Gastrocnemius medialis (tissue), 4 donors: ENCODE measurements at regions not wholly inside any gene's neighbourhood (a gene's known extent, or its start where the extent isn't known, plus 50 kb on each side); places are given as distances from the start of the nearest gene placed in this dataset.
"Not testable (repeated sequence)": the region's sequence is repeated elsewhere in the genome, so short reads cannot be mapped to it uniquely, and the experiment has no call there.

ENCODE experiments used
- ATAC-seq, 2 donors: fragments of 150-250 bp; one replicate each; pipeline ENCODE4 v1.9.1; 2016
- DNase-seq, 2 donors: peaks; one replicate each; pipeline ENCODE4 v3.0.0-alpha.2; 2019
- H3K27ac ChIP-seq, 4 donors: fragments of 200-600 bp; sonication (generic); 1 replicate in 1 of 4; 2 replicates in 3 of 4; pipeline ENCODE4 v1.5.1; 2016 to 2018; ENCODE audit warnings: mild to moderate bottlenecking in 2 of 4, moderate library complexity in 1 of 4
- H3K27me3 ChIP-seq, 3 donors: fragments of 200-600 bp; sonication (generic) in 2 of 3; 1 replicate in 1 of 3; 2 replicates in 2 of 3; pipeline versions ENCODE4 v1.5.1 to v1.6.0; 2016 to 2019; ENCODE audit warnings: mild to moderate bottlenecking in 1 of 3, moderate library complexity in 1 of 3
- H3K36me3 ChIP-seq, 2 donors: fragments of 200-600 bp; sonication (generic) in 1 of 2; one replicate each; pipeline ENCODE4 v1.5.1; 2017 to 2018
- H3K4me1 ChIP-seq, 2 donors: fragments of 200-600 bp; sonication (generic) in 1 of 2; one replicate each; pipeline ENCODE4 v1.5.1; 2016 to 2017; ENCODE audit warnings: mild to moderate bottlenecking in 2 of 2
- H3K4me3 ChIP-seq, 4 donors: fragments of 200-600 bp; sonication (generic) in 3 of 4; 1 replicate in 1 of 4; 2 replicates in 3 of 4; pipeline ENCODE4 v1.5.1; 2016 to 2019; ENCODE audit warnings: mild to moderate bottlenecking in 2 of 4
- H3K9me3 ChIP-seq, 3 donors: fragments of 200-600 bp; sonication (generic) in 2 of 3; 1 replicate in 1 of 3; 2 replicates in 2 of 3; pipeline ENCODE4 v1.5.1; 2016 to 2019
- POLR2A ChIP-seq, 2 donors: fragments of 450-650 bp; IDR thresholded peaks; one replicate each; pipeline ENCODE4 v1.6.1; 2017; ENCODE audit warnings: antibody characterized with exemption in 2 of 2, mild to moderate bottlenecking in 2 of 2, moderate library complexity in 2 of 2
- in situ Hi-C, 4 donors: fragments of 200-750 bp; cut with MboI; loops; one replicate each; pipeline versions ENCODE4 v1.15.0 to v1.8.0; 2017; ENCODE audit warnings: low sequenced_read_pairs in 4 of 4
- intact Hi-C: fragments of 100-400 bp; cut with DNase I; formaldehyde crosslinking; loops from one replicate; pipeline ENCODE4 v1.15.1; 2023; ENCODE audit warnings: low total_unique reads
- TF ChIP-seq, protein P1 (sequence below), 5 experiments: fragments of 450-650 bp in 3 of 5; fragments of 200-600 bp in 2 of 5; sonication (generic) in 2 of 5; IDR thresholded peaks in 4 of 5; conservative IDR thresholded peaks in 1 of 5; 1 replicate in 4 of 5; 2 replicates in 1 of 5; pipeline ENCODE4 v1.5.1; 2016 to 2019; ENCODE audit warnings: antibody characterized with exemption in 5 of 5, mild to moderate bottlenecking in 3 of 5, moderate library complexity in 3 of 5

DNA sequence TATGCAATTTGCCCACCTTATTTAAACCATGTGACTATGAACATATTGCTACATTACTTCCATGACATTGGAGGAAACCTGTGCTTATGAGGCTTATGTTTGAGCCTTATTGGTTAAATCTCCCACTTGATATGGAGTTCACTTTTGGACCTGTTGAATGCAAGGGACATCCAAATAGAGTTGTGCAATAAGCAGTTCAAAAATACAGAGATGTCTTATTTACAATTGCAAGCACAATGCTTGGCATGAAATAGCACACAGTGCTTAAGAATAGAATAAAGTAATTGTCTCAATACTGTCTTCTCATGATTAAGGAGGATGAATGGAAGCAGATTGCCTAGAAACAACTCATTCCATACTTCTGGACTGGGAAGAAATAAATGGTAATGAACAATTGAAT, 793.5 kb downstream of the METTL4 start:
- H3K4me3 ChIP-seq, result no peak overlapping the region
- in situ Hi-C loops (no loop called here), intact Hi-C loops (no loop called here)
- ATAC-seq, result no peak
- TF ChIP-seq, protein P1, sequence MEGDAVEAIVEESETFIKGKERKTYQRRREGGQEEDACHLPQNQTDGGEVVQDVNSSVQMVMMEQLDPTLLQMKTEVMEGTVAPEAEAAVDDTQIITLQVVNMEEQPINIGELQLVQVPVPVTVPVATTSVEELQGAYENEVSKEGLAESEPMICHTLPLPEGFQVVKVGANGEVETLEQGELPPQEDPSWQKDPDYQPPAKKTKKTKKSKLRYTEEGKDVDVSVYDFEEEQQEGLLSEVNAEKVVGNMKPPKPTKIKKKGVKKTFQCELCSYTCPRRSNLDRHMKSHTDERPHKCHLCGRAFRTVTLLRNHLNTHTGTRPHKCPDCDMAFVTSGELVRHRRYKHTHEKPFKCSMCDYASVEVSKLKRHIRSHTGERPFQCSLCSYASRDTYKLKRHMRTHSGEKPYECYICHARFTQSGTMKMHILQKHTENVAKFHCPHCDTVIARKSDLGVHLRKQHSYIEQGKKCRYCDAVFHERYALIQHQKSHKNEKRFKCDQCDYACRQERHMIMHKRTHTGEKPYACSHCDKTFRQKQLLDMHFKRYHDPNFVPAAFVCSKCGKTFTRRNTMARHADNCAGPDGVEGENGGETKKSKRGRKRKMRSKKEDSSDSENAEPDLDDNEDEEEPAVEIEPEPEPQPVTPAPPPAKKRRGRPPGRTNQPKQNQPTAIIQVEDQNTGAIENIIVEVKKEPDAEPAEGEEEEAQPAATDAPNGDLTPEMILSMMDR (IDR thresholded peaks at IDR 0.05 in 4 of 5, conservative IDR thresholded peaks at IDR 0.05 in 1 of 5), result no peak
- no peak for TF ChIP-seq POLR2A (IDR thresholded peaks at IDR 0.05)
- no peaks in the 10 kb centered on the region for H3K9me3 ChIP-seq
- DNase-seq, result no peak
- H3K36me3 ChIP-seq, result no peaks in the 10 kb centered on the region
- H3K4me1 ChIP-seq, result no peaks in the 10 kb centered on the region
- no peak overlapping the region for H3K27ac ChIP-seq
- no peaks in the 10 kb centered on the region for H3K27me3 ChIP-seq

DNA sequence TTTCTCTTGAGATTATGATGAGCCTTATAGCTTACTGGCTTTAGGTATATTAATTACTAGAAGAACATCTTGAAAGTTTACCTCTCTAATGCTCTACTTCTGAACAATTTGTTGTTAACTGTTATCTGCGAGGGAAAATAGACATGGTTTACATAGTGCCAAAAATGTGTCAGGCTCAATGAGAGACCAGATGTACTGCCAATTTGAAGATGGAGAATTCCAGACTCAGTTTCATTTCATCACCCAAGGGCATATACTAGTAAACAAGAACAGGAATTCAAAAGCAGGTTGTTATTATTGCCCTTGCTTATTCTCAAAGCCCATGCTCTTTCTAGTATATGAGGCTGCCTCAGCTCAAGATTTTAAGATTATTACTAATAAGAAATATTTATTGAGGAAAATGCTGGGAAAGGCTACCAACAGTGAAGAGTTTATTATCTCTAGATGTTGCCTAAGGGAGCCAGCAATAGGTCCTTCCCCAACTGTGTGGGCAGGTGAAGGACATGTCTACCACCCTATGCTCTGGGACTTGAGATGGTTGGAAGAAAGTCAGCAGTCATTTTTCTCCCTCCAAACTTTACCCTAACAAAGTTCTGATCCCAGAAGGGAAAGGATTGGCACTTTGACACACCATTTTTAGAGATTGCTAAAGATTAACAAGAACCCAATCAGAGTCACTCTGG, 792.7 kb downstream of the METTL4 start:
- in situ Hi-C loops, result no loop called here
- no peak for ATAC-seq

DNA sequence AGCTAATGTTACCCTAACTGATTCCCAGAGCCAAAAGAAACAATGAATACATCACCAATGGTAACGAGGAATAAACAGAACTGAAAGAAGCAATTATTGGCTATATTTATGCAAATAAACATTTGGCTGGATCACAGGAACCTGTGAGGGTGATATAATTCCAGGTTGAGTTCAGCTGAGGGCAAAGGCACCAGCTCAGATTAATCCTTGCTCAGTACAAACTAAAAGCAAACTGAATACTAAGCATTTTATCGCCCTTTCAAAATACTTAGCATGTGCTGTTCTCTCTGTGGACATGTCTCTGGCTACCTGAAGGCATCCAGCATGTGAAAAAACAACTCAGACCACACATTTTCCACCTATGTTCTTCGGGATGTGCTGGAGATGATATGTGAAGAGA, 791.7 kb downstream of the METTL4 start:
- Histone ChIP-seq H3K27me3 (no peaks in the 10 kb centered on the region), H3K4me3 (no peak overlapping the region), H3K27ac (no peak overlapping the region), H3K4me1 (no peaks in the 10 kb centered on the region), H3K9me3 (no peaks in the 10 kb centered on the region), H3K36me3 (no peaks in the 10 kb centered on the region)
- no peak for DNase-seq
- ATAC-seq, result no peak
- TF ChIP-seq, protein P1 (IDR thresholded peaks at IDR 0.05 in 4 of 5, conservative IDR thresholded peaks at IDR 0.05 in 1 of 5), result no peak
- TF ChIP-seq POLR2A (IDR thresholded peaks at IDR 0.05), result no peak
- in situ Hi-C loops (no loop called here), intact Hi-C loops (no loop called here)

More for the DNA sequence above, 792.7 kb downstream of the METTL4 start:
- DNase-seq, result no peak
- Histone ChIP-seq H3K36me3 (no peaks in the 10 kb centered on the region), H3K27ac (no peak overlapping the region), H3K4me1 (no peaks in the 10 kb centered on the region), H3K9me3 (no peaks in the 10 kb centered on the region), H3K4me3 (no peak overlapping the region), H3K27me3 (no peaks in the 10 kb centered on the region)
- TF ChIP-seq, protein P1 (IDR thresholded peaks at IDR 0.05 in 4 of 5, conservative IDR thresholded peaks at IDR 0.05 in 1 of 5), result no peak
- TF ChIP-seq POLR2A (IDR thresholded peaks at IDR 0.05), result no peak
- intact Hi-C loops, result no loop called here

DNA sequence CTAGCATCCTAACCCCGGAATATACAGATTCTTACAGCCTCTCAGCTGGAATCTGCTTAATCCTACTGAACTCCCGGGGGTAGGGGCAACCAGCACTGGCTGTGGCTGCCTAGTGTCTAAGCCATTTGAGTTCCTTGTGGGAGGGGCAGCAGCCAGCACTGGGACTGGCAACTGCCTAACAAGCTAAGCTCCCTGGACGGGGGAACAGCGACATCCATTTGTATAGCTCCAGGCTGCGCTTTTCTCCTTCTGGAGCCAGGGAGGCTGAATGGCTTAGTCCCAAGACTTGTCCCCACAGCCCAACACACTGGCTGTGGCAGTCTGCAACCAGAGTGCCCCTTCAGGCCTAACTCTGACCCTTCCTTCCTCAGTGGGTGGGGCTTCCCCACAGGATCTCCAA, 787.2 kb downstream of the METTL4 start:
- Histone ChIP-seq H3K9me3 (no peaks in the 10 kb centered on the region), H3K4me3 (no peak overlapping the region), H3K27me3 (no peaks in the 10 kb centered on the region), H3K36me3 (no peaks in the 10 kb centered on the region), H3K27ac (no peak overlapping the region), H3K4me1 (no peaks in the 10 kb centered on the region)
- intact Hi-C loops (no loop called here), in situ Hi-C loops (no loop called here)
- no peak for DNase-seq
- ATAC-seq, result no peak
- TF ChIP-seq, protein P1 (IDR thresholded peaks at IDR 0.05 in 4 of 5, conservative IDR thresholded peaks at IDR 0.05 in 1 of 5), result no peak
- TF ChIP-seq POLR2A (IDR thresholded peaks at IDR 0.05), result no peak

DNA sequence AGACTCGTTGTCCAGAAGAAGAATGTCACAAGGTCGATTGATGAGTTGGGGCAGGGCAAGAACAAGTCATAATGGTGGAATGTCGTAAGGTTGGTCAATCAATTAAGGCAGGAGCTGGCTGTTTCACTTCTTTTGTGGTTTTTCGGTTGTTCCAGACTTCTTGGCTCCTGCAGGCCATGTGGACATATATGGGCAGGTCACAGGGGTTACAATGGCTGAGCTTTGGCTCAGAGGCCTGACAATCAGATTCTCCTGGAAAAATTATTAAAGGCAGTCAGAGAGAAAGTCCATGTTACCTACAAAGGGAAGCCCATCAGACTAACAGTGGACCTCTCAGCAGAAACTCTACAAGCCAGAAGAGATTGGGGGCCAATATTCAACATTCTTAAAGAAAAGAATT, 785.3 kb downstream of the METTL4 start:
- DNase-seq, H3K27ac ChIP-seq, in situ Hi-C loops, H3K4me3 ChIP-seq, H3K36me3 ChIP-seq, intact Hi-C loops, H3K27me3 ChIP-seq, H3K4me1 ChIP-seq, H3K9me3 ChIP-seq, ATAC-seq: not testable (repeated sequence)
